ENCODE measurements at regions not wholly inside any gene's neighbourhood (a gene's known extent, or its start where the extent isn't known, plus 50 kb on each side); places are given as distances from the start of the nearest gene placed in this dataset.
A peak's percentile ranks its signal among the peaks of the same experiment; 100 is the strongest.

GRCh38 chr3:154730186-154730585 is 300.2 kb upstream of the GPR149 start:
- no peak for DNase-seq
- no peak overlapping the region for H2AFZ ChIP-seq
- H4K20me1 ChIP-seq (ENCODE audit: insufficient read depth): no peaks in the 10 kb centered on the region
- no peaks in the 10 kb centered on the region for H3K9me3 ChIP-seq (ENCODE audit: insufficient read depth, low read depth)
- no peaks in the 10 kb centered on the region for H3K27me3 ChIP-seq (ENCODE audit: insufficient read depth, low read depth)
- H3K9me2 ChIP-seq (ENCODE audit: insufficient read depth): no peaks in the 10 kb centered on the region
- H3K4me2 ChIP-seq: no peak overlapping the region
- H3F3A ChIP-seq (ENCODE audit: insufficient read depth, low read depth): no peaks in the 10 kb centered on the region
- H3K4me1 ChIP-seq (replicated peaks; ENCODE audit: insufficient read depth): no peaks in the 10 kb centered on the region
- BruUV-seq (replicated peaks): no TSS peak
- H3K79me2 ChIP-seq (ENCODE audit: low read depth): no peaks in the 10 kb centered on the region
- ChIA-PET CTCF (no interaction called here), POLR2A (ENCODE audit: unreplicated experiment) (interaction anchor here (0.6 kb wide), 1 partner anchor 81 kb away, joined by 5 read pairs; no protein-coding TSS in a partner anchor)
- no peaks in the 10 kb centered on the region for H3K36me3 ChIP-seq (ENCODE audit: low read depth)
- TF ChIP-seq EZH2 (IDR thresholded peaks at IDR 0.05; ENCODE audit: low read depth): no peak
- TF ChIP-seq, protein P1, sequence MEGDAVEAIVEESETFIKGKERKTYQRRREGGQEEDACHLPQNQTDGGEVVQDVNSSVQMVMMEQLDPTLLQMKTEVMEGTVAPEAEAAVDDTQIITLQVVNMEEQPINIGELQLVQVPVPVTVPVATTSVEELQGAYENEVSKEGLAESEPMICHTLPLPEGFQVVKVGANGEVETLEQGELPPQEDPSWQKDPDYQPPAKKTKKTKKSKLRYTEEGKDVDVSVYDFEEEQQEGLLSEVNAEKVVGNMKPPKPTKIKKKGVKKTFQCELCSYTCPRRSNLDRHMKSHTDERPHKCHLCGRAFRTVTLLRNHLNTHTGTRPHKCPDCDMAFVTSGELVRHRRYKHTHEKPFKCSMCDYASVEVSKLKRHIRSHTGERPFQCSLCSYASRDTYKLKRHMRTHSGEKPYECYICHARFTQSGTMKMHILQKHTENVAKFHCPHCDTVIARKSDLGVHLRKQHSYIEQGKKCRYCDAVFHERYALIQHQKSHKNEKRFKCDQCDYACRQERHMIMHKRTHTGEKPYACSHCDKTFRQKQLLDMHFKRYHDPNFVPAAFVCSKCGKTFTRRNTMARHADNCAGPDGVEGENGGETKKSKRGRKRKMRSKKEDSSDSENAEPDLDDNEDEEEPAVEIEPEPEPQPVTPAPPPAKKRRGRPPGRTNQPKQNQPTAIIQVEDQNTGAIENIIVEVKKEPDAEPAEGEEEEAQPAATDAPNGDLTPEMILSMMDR (conservative IDR thresholded peaks at IDR 0.05): 0 out of 2 replicates have a peak, but pooled peaks have one; percentile 22
- H3K27ac ChIP-seq: no peak overlapping the region
- H3K4me3 ChIP-seq: no peak overlapping the region
- intact Hi-C loops (cut with micrococcal nuclease; ENCODE audit: unreplicated experiment): loop anchor here (5.0 to 10.0 kb wide), 2 partner anchors 65 to 393 kb away; no protein-coding TSS in a partner anchor

GRCh38 chr3:154729741-154730140 is 299.8 kb upstream of the GPR149 start:
- Histone ChIP-seq H3K4me3 (no peak overlapping the region), H3K79me2 (ENCODE audit: low read depth) (no peaks in the 10 kb centered on the region), H3K4me1 (replicated peaks; ENCODE audit: insufficient read depth) (no peaks in the 10 kb centered on the region), H3F3A (ENCODE audit: insufficient read depth, low read depth) (no peaks in the 10 kb centered on the region), H3K27me3 (ENCODE audit: insufficient read depth, low read depth) (no peaks in the 10 kb centered on the region), H2AFZ (no peak overlapping the region), H3K36me3 (ENCODE audit: low read depth) (no peaks in the 10 kb centered on the region), H3K9me3 (ENCODE audit: insufficient read depth, low read depth) (no peaks in the 10 kb centered on the region), H3K4me2 (no peak overlapping the region), H3K27ac (no peak overlapping the region), H3K9me2 (ENCODE audit: insufficient read depth) (no peaks in the 10 kb centered on the region), H4K20me1 (ENCODE audit: insufficient read depth) (no peaks in the 10 kb centered on the region)
- CTCF ChIA-PET: interaction anchor here (0.7 kb wide), 1 partner anchor 1026 kb away, joined by 4 read pairs; no protein-coding TSS in a partner anchor
- POLR2A ChIA-PET (ENCODE audit: unreplicated experiment): interaction anchor here (0.6 kb wide), 1 partner anchor 80 kb away, joined by 5 read pairs; no protein-coding TSS in a partner anchor
- TF ChIP-seq, protein P1 (conservative IDR thresholded peaks at IDR 0.05): no peak
- no peak for TF ChIP-seq EZH2 (IDR thresholded peaks at IDR 0.05; ENCODE audit: low read depth)
- DNase-seq: no peak
- intact Hi-C loops (cut with micrococcal nuclease; ENCODE audit: unreplicated experiment): loop anchor here (5.0 to 10.0 kb wide), 2 partner anchors 65 to 392 kb away; no protein-coding TSS in a partner anchor
- BruUV-seq (replicated peaks): no TSS peak

GRCh38 chr3:154728285-154728684 is 298.3 kb upstream of the GPR149 start:
- no peaks in the 10 kb centered on the region for H3K27me3 ChIP-seq (ENCODE audit: insufficient read depth, low read depth)
- H3K79me2 ChIP-seq (ENCODE audit: low read depth): no peaks in the 10 kb centered on the region
- no peak overlapping the region for H2AFZ ChIP-seq
- no peaks in the 10 kb centered on the region for H3K36me3 ChIP-seq (ENCODE audit: low read depth)
- no TSS peak for BruUV-seq (replicated peaks)
- no peak for DNase-seq
- H4K20me1 ChIP-seq (ENCODE audit: insufficient read depth): no peaks in the 10 kb centered on the region
- no peak overlapping the region for H3K4me3 ChIP-seq
- TF ChIP-seq, protein P1 (conservative IDR thresholded peaks at IDR 0.05): no peak
- no peak for TF ChIP-seq EZH2 (IDR thresholded peaks at IDR 0.05; ENCODE audit: low read depth)
- H3K4me2 ChIP-seq: no peak overlapping the region
- no peaks in the 10 kb centered on the region for H3F3A ChIP-seq (ENCODE audit: insufficient read depth, low read depth)
- POLR2A ChIA-PET (ENCODE audit: unreplicated experiment): no interaction called here
- no peaks in the 10 kb centered on the region for H3K9me2 ChIP-seq (ENCODE audit: insufficient read depth)
- no peaks in the 10 kb centered on the region for H3K4me1 ChIP-seq (replicated peaks; ENCODE audit: insufficient read depth)
- CTCF ChIA-PET: no interaction called here
- H3K27ac ChIP-seq: no peak overlapping the region
- H3K9me3 ChIP-seq (ENCODE audit: insufficient read depth, low read depth): no peaks in the 10 kb centered on the region
- intact Hi-C loops (cut with micrococcal nuclease; ENCODE audit: unreplicated experiment): no loop called here

All from PC-9 (cell line).